ENCODE measurements at regions not wholly inside any gene's neighbourhood (a gene's known extent, or its start where the extent isn't known, plus 50 kb on each side); places are given as distances from the start of the nearest gene placed in this dataset.

- Histone ChIP-seq H3K4me2 (ENCODE audit: insufficient read depth in 1 of 2, low read depth in 2 of 2, low read length in 2 of 2) (no peak overlapping the region), H3K9me3 (ENCODE audit: insufficient read depth in 2 of 2, low read depth in 1 of 2, low read length in 1 of 2) (no peaks in the 10 kb centered on the region), H3K56ac (replicated peaks; ENCODE audit: insufficient read length, low read depth, low read length) (no peak overlapping the region), H2AFZ (ENCODE audit: low read length) (no peak overlapping the region), H3K23ac (ENCODE audit: insufficient read length) (no peak overlapping the region), H2BK12ac (ENCODE audit: low read depth, low read length) (no peak overlapping the region), H3K9ac (replicated peaks in 1 of 4; ENCODE audit: extremely low read depth in 1 of 4, low read depth in 3 of 4, low read length in 3 of 4) (no peak overlapping the region), H3K23me2 (ENCODE audit: low read depth, low read length) (no peaks in the 10 kb centered on the region; the same call in 1 of the 2 replicates), H2BK15ac (ENCODE audit: low read length) (no peak overlapping the region), H3K36me3 (ENCODE audit: control insufficient read depth in 2 of 4, insufficient read depth in 4 of 4, low read length in 3 of 4) (no peaks in the 10 kb centered on the region), H4K91ac (replicated peaks; ENCODE audit: insufficient read length, low read length) (no peak overlapping the region), H3K4me3 (ENCODE audit: extremely low read depth in 1 of 4, insufficient read depth in 2 of 4, low read depth in 3 of 4, low read length in 4 of 4) (no peak overlapping the region), H3K4me1 (replicated peaks in 1 of 4; ENCODE audit: control insufficient read depth in 3 of 4, insufficient read depth in 4 of 4, low read length in 3 of 4) (no peaks in the 10 kb centered on the region), H3K14ac (ENCODE audit: insufficient read length) (no peak overlapping the region), H4K20me1 (replicated peaks in 1 of 2; ENCODE audit: control insufficient read depth in 1 of 2, insufficient read depth in 2 of 2, low read length in 2 of 2) (no peaks in the 10 kb centered on the region), H3K18ac (ENCODE audit: extremely low read depth, low read length) (no peak overlapping the region), H2BK5ac (ENCODE audit: low read depth, low read length) (no peak overlapping the region), H3K4ac (replicated peaks; ENCODE audit: insufficient read length, low read depth, low read length) (no peak overlapping the region), H4K8ac (ENCODE audit: extremely low read depth, insufficient read depth, low read length) (no peak overlapping the region), H3K27ac (ENCODE audit: low read depth, low read length) (no peak overlapping the region), H3K79me1 (ENCODE audit: low read depth, low read length) (no peaks in the 10 kb centered on the region), H2BK20ac (ENCODE audit: low read length) (no peak overlapping the region), H2BK120ac (replicated peaks; ENCODE audit: low read depth, low read length) (no peak overlapping the region), H3K27me3 (replicated peaks in 1 of 4; ENCODE audit: control insufficient read depth in 3 of 4, extremely low read depth in 1 of 4, insufficient read depth in 3 of 4, low read length in 3 of 4) (no peaks in the 10 kb centered on the region), H2AK5ac (ENCODE audit: low read depth, low read length) (no peak overlapping the region), H3K79me2 (ENCODE audit: control insufficient read depth in 1 of 2, insufficient read depth in 2 of 2, low read length in 2 of 2) (no peaks in the 10 kb centered on the region), H4K5ac (ENCODE audit: insufficient read length, low read depth, low read length) (no peak overlapping the region)
- DNase-seq (ENCODE audit: low read depth in 1 of 2, low spot score in 2 of 2) (no peak), FAIRE-seq (no peak)
- CTCF ChIA-PET (ENCODE audit: partially characterized antibody) = no interaction called here
- POLR2A ChIA-PET (ENCODE audit: partially characterized antibody) = no interaction called here
- 90% methylated on average over 2 of the region's 2 CpGs; no CpG with 5 or more reads in 1 of the 2 experiments for WGBS, 2 experiments (ENCODE audit: extremely low coverage in 1 of 2, insufficient coverage in 1 of 2, insufficient read length in 1 of 2, insufficient replicate concordance in 2 of 2, low coverage in 1 of 2, low lambda C conversion rate in 2 of 2, missing lambda C conversion rate in 1 of 2)
- TF ChIP-seq POU5F1 (IDR thresholded peaks at IDR 0.05; ENCODE audit: low read depth, low read length) (no peak), FOSL1 (IDR thresholded peaks at IDR 0.05; ENCODE audit: insufficient read depth, low read depth, low read length) (no peak)
Observed at GRCh38 chr18:67864677-67865340, 348.3 kb upstream of the DSEL start.
